ENCODE measurements at regions not wholly inside any gene's neighbourhood (a gene's known extent, or its start where the extent isn't known, plus 50 kb on each side); places are given as distances from the start of the nearest gene placed in this dataset.
"Not testable (repeated sequence)": the region's sequence is repeated elsewhere in the genome, so short reads cannot be mapped to it uniquely, and the experiment has no call there.

DNA sequence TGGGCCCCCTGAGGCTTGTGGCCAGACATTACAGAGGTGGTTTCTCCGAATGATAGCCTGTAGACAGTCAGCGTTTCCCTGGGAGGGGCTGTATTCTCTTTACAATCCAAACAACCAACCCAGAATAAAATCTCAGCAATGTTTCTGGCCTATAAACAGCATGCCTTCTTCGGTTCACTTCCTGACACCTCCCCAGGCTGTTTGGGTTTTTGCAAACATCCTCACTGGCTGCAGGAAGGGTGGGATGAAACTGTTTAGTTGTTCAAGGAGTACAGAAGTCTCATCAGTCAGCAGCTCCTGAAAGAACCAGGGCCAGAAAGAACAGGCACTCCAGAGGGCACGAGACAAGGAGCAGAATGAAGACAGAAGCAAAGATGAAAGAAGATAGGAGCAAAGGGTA, 350.0 kb downstream of the QKI start:
- no peak for DNase-seq (ENCODE audit: low spot score)

DNA sequence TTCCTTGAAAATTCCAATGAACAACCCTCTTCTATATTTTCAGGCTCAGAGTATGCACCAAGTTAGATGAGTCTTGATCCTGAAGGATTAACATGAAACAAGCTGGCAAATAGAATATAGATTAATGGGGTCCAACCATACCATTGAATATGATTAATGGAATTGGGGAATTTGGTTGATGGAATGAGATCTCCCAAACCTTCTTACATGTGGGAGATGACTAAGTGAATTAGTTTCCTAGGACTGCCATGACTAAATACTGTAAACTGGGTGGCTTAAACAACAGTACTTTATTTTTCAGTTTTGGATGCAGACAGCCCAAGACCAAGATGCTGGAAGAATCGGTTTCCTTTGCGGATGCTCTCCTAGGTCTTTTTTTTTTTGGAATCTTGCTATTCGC, 347.0 kb downstream of the QKI start:
- no peak for DNase-seq (ENCODE audit: low spot score)

DNA sequence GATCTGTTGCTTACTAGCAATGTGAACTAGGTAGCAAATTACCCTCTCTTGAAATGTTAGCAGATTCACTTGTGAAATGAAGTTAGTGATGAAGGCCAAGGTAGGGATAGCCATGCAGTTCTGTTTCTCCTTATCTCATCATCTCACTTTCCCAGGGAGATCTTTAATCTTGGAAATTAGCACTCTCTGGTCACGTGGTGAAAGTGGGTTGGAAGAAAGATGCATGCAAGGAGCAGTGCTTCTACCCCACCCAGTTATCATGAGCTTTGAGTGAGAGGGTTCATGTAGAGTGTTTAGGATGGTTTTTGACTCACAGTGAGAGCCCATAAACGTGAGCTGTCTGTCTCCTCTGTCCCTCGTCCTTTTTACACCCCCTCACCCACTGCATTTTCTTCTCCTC, 346.3 kb downstream of the QKI start:
- no peak for DNase-seq (ENCODE audit: low spot score)

DNA sequence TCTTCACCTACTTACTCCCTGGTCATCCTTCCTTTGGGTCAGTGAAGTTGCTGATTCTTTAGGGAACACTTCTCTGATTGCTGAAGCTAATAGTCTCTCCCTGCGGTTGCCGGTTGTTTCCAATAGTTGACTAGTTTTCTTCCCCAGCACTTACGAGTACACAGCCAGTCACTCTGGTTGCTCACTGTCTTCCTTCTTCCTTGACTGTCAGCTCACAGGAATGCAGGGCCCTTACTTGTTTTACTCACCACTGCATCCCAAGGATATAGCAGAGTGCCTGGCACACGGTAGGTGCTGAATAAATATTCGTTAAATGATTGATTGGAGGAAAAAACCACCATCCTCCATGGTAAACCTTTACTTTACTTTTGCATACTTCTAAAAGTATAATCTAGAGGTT, 345.0 kb downstream of the QKI start:
- no peak for DNase-seq (ENCODE audit: low spot score)

DNA sequence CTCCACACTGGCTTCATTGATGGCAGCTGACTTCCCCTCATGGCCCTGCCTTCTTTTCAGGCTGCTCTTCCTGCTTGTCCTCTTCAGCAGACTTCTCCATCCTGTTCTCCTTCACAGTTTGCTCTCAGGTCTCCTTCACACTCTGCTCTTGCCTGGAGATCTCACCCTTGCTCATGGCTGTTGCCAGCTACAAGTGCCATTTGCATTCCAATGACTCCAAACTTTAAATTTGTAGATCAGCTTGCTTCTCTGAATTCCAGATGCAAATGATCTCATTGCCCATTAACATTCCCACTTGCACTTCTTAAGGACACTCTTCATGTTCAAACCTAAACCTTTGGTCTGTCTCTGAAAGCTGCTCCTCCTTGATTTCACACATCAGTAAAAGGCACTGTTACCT, 343.0 kb downstream of the QKI start:
- no peak for DNase-seq (ENCODE audit: low spot score)

DNA sequence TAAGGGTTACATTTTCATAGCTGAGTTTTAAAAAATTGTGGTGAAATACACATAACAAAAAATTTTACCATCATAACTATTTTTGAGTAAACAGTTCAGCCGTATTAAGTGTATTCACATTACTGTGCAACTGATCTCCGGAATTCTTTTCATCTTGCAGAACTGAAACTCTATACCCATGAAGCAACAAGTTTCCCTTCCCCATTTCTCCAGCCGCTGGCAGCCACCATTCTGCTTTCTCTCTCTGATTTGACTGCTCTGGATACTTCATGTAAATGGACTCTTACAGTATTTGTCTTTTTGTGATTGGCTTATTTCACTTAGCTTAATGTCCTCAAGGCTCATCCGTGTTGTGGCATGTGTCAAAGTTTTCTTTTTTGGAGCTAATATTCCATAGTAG, 341.6 kb downstream of the QKI start:
- no peak for DNase-seq (ENCODE audit: low spot score)

DNA sequence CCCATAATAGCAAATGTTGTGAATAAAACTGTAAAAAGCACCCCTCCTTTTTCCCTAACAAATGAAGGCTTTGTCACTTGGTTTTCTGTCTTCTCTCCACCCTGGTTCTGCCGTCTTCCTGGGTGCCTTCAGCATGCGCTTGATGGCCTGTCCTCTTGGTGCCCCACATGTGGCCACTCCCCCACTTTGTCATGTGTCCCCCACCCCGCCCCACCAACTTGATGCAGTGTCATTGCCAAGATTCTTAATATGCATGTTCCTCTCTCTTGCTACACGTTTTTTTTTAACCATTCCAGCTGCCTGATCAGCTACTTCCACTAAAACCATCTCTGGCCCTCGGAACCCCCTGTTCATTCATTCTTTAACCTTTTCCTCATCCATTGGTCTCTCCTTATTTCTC, 340.3 kb downstream of the QKI start:
- DNase-seq (ENCODE audit: low spot score), result no peak

DNA sequence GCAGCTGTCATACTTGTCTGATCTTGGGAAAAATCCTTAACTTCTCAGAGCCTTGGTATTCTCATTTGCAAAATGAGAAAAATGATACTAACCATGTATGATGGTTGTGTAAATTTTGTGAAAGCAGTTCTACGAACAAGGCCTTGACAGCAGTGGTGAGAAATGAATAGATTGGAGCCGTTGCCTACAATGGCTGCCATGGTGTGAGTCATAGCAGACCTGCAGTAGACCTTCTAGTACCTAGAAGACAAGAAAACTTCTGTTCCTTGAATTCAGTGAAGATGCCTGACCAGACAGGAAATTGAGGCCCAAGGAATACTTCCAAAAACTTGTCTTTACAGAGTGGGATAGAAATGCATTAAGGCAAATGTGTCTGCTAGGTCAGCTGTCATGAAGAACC, 338.9 kb downstream of the QKI start:
- no peak for DNase-seq (ENCODE audit: low spot score)

DNA sequence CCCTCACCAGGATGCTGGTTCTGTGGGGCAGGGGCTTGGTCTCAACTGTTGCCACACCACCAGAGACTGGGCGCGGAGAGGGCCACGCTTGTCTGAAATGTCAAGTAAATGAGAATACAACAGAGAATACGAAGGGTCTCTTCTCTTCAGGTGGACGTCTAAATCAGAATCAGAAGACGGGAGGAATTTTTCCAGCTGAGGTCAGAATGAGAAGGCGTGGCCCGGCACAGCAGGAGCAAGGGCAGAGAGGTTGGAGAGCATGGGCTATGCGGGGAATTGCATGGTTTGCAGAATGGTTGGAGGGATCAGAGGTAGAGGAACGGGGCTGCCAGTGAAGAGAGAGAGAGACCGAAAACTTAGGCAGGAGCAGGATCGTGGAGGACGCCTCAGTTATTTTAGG, 337.9 kb downstream of the QKI start:
- no peak for DNase-seq (ENCODE audit: low spot score)

DNA sequence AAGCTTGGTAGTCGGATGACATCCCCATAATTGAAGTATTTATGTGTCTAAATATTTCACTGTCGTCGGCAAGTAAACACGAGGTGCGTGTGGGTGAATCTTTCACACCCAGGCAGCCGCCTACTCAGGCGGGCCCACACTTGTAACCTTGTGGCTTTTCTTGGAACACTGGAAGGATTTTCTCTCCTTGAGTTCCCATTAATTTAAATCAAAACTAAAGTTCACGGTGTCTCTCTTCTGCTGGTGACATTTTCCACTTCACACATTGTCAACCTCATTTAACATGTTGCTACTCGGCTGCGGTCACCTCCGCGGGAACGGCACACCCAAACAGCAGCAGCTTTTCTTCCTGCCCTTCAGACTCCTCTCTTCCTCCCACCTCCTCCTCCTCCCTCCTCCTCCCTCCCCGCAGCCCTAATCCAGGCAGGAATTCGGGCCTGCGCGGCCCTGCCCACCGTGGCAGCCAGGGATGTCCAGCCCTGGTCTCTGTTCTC, 336.6 kb downstream of the QKI start:
- peak; percentile 50 for DNase-seq (ENCODE audit: low spot score)

DNA sequence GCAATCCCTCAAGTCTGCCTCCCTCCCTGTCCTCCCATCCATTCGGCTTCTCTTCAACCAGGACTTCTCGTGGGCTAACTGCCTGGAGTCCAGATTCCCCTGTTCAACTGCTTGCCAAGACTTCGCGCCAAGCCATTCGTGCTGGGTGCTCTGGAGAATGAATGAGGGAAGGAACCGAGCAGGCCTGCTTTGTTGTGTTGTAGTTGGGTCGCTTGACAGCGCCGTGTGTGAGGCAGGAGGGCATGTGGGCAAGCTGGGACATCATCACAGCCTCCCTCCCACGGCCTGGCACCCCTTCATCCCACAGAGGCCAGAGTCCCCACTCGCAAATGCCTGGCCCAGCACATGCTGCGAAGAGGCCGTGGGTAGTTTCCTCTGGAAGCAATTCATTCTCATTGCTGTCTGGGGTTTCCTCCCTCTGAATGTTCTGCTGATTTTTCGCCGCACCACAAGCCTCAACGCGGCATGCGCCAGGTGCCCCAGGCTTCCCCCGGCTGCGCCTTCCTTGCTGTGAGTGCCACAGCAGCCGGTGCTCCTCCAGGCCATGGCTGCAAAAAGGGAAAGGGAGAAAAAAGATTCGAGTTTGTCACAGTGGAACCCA, 336.0 kb downstream of the QKI start:
- DNase-seq (ENCODE audit: low spot score), result no peak

DNA sequence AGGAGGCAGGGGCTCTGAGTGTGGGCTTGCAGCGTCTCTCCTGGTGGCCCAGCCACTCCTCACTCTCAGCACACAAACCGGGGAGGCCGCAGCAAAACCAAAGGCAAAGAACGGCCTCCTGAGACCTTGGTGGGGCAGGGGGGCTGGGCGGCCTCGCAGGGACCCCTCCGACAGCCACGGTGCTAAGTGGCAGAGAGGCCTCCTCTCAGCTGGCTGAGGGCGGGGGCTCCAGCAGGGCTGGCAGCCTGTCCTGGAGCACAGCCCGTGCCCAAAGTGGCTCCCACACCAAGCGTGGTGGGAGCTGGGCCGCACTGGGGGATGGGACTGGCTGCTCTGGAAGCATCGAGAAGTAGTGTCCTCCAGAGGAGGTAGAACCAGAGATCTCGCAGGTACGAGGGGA, 334.4 kb downstream of the QKI start:
- DNase-seq (ENCODE audit: low spot score), result no peak

DNA sequence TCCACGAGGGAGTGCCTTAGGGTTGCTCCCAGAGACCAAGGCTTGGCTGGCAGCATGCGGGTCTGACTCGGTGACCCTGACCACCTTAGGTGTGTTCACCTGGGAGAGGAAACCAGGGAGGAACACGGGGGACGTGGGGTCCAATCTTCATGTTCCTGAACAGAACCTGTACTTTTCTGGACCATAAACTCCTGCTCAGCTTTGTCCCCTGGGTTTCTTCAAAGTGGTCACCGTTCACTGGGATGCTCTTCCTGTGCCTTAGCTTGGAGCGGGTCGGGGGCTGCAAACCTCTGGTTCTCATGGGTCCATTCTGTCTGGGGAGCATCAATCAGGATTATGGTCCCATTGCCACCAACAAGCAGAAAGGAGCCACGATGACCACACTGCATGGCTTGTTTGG, 333.5 kb downstream of the QKI start:
- DNase-seq (ENCODE audit: low spot score), result no peak

DNA sequence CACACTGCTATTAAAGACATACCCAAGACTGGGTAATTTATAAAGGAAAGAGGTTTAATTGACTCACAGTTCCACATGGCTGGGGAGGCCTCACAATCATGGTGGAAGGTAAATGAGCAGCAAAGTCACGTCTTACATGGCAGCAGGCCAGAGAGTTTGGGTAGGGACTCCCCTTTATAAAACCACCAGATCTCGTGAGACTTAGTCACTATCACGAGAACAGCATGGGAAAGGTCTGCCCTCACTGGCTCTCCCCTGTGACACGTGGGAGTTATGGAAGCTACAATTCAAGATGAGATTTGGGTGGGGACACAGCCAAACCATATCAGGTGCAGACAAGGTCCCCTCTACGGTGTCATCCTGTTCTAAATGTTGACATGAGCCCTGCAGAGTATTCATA, 332.5 kb downstream of the QKI start:
- not testable (repeated sequence) for DNase-seq (ENCODE audit: low spot score)

DNA sequence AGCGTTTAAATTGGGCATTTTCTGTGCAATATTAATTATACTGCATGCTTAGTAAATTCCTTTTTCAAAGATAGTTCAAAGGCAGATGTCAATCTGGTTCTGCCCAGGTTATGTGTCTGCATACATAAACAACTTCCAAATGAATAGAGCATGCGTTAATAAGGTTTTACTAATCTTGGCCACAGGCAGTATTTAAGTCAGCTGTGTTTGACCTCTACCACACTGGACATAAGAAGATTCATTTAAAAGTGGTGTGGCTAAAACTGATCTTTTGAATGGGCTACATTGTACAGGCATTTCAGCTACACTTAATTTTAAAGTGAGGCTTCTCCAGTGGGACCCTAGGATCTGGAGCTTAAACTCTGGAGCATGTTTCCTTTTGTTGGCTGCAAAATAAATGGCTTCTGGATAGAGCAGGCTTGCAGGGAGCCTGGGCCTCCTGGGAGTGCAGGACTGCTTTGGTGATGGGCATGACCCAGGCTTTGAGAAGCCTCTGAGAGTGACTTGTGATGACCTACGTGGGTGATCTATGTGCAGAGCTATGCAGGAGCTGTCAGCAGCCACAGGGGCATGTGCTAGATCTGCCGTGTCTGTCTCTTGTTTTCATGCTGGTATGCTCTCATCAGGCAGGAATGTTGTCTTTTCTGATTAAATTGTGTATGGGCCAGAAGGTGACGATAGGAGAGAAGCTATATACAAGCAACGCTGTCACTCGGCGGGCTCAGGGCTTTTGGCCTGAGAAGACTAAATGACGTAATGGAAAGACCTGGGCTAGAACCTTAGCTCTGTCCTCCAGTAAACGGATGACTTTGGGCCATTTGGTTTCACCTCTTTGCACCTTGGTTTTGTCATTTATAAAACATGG, 331.2 kb downstream of the QKI start:
- DNase-seq (ENCODE audit: low spot score), result peak; percentile 68

DNA sequence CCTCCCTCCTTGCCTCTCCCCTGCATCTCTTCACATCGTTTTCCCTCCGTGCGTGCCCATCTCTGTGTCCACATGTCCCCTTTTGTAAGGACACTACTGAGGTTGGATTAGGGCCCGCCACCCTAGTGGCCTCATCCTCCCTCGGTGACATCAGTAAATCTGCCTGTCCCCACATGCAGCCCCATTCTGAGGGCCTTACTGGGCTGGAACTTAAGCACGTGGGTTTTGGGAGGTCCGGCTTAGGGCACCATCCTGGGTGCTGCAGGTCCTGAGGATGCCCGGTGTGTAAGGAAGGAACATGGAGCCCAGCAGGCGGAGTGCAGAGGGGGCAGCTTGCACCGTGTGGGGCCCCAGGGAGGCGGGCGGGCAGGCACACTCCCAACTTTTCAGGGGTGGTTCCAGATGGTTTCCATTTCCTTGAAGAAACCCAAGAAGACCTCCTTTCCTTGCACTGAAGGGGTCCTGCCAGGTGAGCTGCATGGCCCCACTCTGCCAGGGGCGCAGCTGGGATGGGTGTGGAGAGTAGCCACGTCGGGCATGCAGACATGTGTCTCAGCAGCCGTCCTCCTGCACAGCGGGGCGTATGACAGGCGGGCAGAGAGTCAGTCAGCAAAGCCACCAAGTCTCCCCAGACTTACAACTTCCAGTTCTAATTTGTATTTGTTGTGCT, 329.9 kb downstream of the QKI start:
- no peak for DNase-seq (ENCODE audit: low spot score)

DNA sequence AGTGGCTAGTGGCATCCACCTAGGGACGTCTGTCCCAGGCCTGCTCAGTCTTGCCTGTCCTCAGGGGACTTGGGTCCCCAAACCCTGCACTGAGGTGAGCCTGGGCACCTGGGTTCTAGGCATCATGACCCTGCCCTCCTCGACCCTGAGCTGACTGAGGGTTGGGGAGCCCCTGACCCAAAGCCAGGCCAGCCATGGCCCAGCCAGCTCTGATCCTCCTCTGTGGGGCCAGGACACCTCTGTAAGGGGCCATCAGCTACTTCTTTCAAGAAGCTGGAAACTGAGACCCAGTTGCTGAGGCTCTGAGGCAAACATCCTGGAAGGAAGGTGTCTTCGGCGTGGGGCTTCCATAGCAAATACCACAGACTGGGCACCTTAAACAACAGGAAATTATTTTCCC, 329.3 kb downstream of the QKI start:
- DNase-seq (ENCODE audit: low spot score), result no peak

DNA sequence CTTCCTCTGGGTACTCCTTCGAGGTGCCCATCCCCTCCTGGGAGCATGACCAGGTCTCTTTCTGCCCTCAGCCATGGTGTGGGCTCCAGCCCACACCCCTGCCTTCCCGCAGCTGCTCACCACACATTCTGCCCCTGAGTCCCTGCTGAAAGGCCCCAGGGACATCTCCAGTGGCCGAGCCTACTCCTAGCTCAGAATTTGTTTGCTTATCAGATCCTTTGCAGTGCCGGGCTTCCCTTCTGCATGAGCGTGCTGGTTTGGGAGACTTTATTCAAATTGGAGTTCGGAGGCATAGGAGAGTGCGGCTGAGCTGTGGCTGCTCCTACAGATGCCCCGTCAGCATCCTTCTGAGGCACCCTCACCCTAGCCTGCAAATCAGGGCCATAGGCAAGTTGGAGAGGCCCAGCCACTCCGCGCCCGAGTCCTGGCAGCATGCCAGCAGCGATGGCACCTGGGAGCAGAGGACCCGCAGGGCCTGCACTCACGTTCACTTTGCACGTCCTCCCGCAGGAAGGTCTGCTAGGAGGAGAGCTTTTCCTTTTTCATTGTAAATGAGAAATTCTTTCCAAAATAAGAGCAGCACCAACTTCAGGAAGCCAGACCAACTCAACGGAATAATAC, 327.3 kb downstream of the QKI start:
- no peak for DNase-seq (ENCODE audit: low spot score)

DNA sequence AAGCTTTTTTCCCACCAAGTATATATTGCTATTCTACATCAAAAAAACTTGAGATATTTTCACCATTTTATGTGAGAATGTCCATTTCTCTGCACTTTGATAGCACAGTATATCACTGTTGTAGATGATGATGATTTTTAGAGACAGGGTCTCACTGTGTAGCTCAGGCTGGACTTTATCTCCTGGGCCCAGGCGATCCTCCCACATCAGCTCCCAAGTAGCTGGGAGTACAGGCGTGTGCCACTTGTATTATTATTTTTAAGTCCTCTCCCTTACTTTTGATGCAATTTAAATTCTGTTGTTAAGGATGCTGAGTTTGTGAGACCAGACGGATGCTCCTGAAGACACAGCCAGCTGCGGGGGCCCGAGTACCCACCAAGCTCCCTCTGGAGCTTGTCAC, 326.8 kb downstream of the QKI start:
- DNase-seq (ENCODE audit: low spot score), result no peak

DNA sequence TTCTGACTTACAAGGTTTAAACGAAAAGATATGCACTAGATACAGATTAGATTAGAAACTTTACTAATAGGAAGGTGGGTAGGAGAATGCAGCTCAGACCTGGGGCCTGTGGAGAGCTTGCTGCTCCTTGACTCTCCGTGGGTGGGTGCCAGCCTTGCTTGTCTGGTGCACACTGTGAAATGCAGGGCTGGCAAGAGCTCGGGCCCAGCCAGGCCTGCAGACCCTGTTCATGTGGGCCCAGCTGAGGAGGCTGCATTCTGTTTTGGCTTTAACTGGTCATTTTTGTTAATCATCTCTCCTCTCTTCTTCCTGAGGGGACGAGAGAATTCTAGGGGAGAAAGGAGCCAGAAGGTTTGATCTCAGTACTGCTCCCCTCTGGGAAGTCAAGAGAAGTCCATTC, 325.4 kb downstream of the QKI start:
- no peak for DNase-seq (ENCODE audit: low spot score)

DNA sequence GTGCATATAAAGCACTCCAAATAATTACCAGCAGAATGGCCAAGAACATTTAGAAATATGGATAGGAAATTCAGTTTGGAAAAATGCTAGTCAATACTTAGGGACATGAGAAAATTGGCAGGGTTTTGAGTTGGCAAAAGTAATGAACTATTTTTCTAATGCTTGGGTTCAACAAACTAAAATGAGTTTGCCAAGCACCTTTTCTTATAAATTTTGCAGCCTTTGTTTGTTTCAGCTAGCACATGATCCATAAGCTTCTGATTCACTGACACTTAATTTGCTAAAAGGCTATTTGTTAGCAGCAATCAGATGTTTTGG, 324.8 kb downstream of the QKI start:
- DNase-seq (ENCODE audit: low spot score), result no peak

DNA sequence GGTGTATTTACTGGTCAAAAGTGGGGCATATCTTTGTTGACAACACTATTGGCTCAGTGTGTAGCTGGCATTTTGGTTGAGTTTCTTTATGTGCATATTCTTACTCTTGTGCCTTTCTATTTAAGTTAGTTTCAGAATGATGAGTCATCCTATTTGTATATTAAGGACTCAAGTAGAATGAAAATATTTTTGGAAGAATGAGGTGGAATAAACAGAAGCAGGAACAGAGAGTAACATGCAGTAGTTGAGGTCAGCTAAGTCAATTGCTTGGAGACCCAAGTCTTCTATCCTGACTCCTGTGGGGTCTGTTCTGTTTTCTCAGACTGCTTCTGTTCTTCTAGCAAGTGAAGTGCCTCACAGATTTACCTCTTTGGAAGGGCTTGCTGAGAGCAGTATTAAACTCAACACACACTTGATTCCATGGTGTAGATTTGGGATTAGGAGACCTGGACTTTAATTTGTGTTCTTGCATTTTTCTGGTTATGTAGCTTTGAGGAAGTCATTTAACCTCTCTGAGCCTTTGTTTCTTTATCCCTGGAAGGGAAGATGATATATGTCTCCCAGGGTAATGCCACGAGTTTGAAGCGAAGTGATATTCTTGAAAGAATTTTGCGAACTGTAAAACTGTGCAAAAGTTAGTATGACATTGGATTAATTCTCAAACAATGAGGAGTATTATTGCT, 324.3 kb downstream of the QKI start:
- DNase-seq (ENCODE audit: low spot score), result no peak

All from SW480 (cell line).